Prostate gland (tissue), 2 donors: ENCODE measurements at regions not wholly inside any gene's neighbourhood (a gene's known extent, or its start where the extent isn't known, plus 50 kb on each side); places are given as distances from the start of the nearest gene placed in this dataset.

Source experiments
- DNase-seq: peaks from one replicate; pipeline ENCODE4 v3.0.0-alpha.2; 2019; ENCODE audit warnings: low spot score
- H3K27ac ChIP-seq, 2 donors: fragments of 200-600 bp; sonication (generic); 2 replicates each; pipeline ENCODE4 v1.5.1; 2017 to 2019
- H3K27me3 ChIP-seq: fragments of 200-600 bp; sonication (generic); replicated peaks from 2 replicates; pipeline ENCODE4 v1.5.1; 2019; ENCODE audit not compliant: insufficient read depth
- H3K36me3 ChIP-seq, 2 donors: fragments of 200-600 bp; sonication (generic); 1 replicate in 1 of 2; 2 replicates in 1 of 2; pipeline versions ENCODE4 v1.5.1 to v1.8.1; 2017 to 2019
- H3K4me1 ChIP-seq: fragments of 200-600 bp; sonication (generic); replicated peaks from 2 replicates; pipeline ENCODE4 v1.5.1; 2019
- H3K4me3 ChIP-seq, 2 donors: fragments of 200-600 bp; sonication (generic); 2 replicates each; pipeline ENCODE4 v1.5.1; 2017 to 2019
- H3K9me3 ChIP-seq: fragments of 200-600 bp; sonication (generic); 2 replicates; pipeline ENCODE4 v1.5.1; 2017
- POLR2A ChIP-seq: fragments of 450-650 bp; IDR thresholded peaks from one replicate; pipeline ENCODE4 v1.6.1; 2016; ENCODE audit warnings: antibody characterized with exemption, mild to moderate bottlenecking
- POLR2AphosphoS5 ChIP-seq: sonication (generic); formaldehyde crosslinking; IDR thresholded peaks from one replicate; pipeline ENCODE4 v1.6.1; 2017; ENCODE audit warnings: antibody characterized with exemption
- WGBS: methylation state at CpG from one replicate; pipeline ENCODE4 v1.1.5; 2018; 5-methylcytosine and 5-hydroxymethylcytosine counted together
- intact Hi-C: fragments of 100-400 bp; cut with DNase I; formaldehyde crosslinking; loops from one replicate; pipeline ENCODE4 v1.14.2; 2022
- TF ChIP-seq, protein P1 (sequence below), 4 experiments: fragments of 200-600 bp in 2 of 4; fragments of 450-650 bp in 2 of 4; sonication (generic) in 2 of 4; IDR thresholded peaks; 1 replicate in 3 of 4; 2 replicates in 1 of 4; pipeline ENCODE4 v1.5.1; 2016 to 2019; ENCODE audit warnings: antibody characterized with exemption in 4 of 4, mild to moderate bottlenecking in 2 of 4, moderate library complexity in 2 of 4

DNA sequence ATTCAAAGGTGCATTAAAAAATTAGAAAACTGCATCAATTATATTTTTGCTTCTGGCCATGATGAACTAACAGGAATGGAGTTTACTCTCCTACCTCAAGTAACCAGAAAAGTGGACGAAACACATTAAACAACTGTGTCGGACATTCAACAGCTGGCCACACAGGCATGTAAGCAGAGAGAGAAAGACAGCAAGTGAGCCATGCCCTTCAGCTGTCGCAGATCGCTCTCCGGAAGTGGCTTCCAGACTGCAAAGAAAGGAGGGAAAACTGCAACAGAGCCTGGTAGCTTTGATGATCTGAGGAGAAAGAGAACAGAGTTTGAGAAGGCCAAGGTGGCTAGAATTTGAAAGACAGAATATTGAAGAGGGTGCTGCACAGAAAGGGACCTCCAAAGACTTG is 557.2 kb downstream of the MATN1 start:
- Histone ChIP-seq H3K36me3 (no peaks in the 10 kb centered on the region), H3K4me1 (no peaks in the 10 kb centered on the region), H3K27me3 (no peaks in the 10 kb centered on the region), H3K27ac (no peak overlapping the region), H3K4me3 (no peak overlapping the region), H3K9me3 (no peaks in the 10 kb centered on the region)
- intact Hi-C loops = no loop called here
- DNase-seq = no peak
- no peak for TF ChIP-seq POLR2A
- no peak for TF ChIP-seq POLR2AphosphoS5
- TF ChIP-seq, protein P1, sequence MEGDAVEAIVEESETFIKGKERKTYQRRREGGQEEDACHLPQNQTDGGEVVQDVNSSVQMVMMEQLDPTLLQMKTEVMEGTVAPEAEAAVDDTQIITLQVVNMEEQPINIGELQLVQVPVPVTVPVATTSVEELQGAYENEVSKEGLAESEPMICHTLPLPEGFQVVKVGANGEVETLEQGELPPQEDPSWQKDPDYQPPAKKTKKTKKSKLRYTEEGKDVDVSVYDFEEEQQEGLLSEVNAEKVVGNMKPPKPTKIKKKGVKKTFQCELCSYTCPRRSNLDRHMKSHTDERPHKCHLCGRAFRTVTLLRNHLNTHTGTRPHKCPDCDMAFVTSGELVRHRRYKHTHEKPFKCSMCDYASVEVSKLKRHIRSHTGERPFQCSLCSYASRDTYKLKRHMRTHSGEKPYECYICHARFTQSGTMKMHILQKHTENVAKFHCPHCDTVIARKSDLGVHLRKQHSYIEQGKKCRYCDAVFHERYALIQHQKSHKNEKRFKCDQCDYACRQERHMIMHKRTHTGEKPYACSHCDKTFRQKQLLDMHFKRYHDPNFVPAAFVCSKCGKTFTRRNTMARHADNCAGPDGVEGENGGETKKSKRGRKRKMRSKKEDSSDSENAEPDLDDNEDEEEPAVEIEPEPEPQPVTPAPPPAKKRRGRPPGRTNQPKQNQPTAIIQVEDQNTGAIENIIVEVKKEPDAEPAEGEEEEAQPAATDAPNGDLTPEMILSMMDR (IDR thresholded peaks at IDR 0.05) = no peak
- WGBS = 63% methylated on average over 5 of the region's 5 CpGs

DNA sequence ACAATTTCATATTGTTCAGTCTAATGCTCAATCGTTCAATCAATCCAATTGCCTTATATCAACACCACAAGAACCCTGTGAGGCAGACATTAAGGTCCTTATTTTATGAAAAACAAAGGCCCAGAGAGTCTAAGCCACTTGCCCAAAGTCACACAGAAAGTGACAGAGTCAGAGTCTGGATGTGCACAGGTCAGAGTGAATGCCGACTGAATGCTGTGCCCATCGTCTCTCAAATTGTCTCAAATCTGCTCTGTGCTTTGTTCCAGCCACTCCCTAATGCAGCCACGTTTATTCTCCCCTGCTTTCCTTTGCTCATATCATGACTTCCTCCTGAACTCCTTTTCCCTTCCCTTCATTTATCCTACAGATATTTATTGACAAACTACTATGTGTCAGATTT is 558.3 kb downstream of the MATN1 start:
- Histone ChIP-seq H3K4me1 (no peaks in the 10 kb centered on the region), H3K36me3 (no peaks in the 10 kb centered on the region), H3K27me3 (no peaks in the 10 kb centered on the region), H3K4me3 (no peak overlapping the region), H3K9me3 (no peaks in the 10 kb centered on the region), H3K27ac (no peak overlapping the region)
- no peak for DNase-seq
- 51% methylated on average over 4 of the region's 4 CpGs for WGBS
- TF ChIP-seq POLR2A (no peak), POLR2AphosphoS5 (no peak)
- TF ChIP-seq, protein P1 (IDR thresholded peaks at IDR 0.05) = no peak
- intact Hi-C loops = no loop called here

DNA sequence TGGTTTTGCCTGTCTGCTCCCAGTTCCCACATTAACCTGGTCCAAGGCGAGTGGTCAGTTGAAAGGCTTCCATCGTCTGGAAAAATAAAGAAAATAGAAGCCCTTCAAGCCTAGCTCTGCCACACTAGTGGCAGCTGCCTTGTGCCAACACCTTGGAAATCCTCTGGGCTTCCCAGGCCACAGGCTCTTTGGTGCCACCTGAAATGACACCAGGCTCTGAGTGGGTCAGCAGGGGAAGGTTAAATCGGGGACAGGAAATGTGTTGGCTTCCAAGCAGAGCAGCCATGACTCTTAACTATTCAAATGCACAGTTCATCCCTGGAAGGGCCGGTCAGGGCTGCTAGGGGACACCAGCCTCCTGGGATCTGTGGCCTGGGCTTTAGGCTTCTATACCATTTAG is 558.7 kb downstream of the MATN1 start:
- TF ChIP-seq, protein P1 (IDR thresholded peaks at IDR 0.05) = no peak
- no peak for TF ChIP-seq POLR2A
- DNase-seq = no peak
- intact Hi-C loops = no loop called here
- Histone ChIP-seq H3K27me3 (no peaks in the 10 kb centered on the region), H3K27ac (no peak overlapping the region), H3K4me3 (no peak overlapping the region), H3K9me3 (no peaks in the 10 kb centered on the region), H3K4me1 (no peaks in the 10 kb centered on the region), H3K36me3 (no peaks in the 10 kb centered on the region)
- 70% methylated on average over 4 of the region's 4 CpGs for WGBS

DNA sequence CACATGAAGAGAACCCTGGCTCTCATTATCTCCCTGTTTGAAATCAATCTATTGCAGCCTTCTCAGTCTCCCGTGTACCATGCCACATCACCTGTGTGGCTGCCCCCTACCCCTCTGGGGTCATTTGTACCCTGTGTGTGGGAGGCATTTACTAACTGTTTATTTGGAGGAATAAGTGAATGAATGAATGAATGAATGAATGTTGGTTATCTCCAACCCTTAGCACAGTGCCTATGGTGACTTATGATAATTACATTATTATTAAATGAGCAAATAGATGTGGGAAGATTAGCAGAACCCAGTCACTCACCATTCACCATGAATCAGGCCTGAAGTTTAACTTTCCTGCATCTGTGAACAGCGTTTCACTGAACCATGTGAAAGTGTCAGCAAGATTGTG is 560.8 kb downstream of the MATN1 start:
- no peak for DNase-seq
- Histone ChIP-seq H3K9me3 (no peaks in the 10 kb centered on the region), H3K27ac (no peak overlapping the region), H3K27me3 (no peaks in the 10 kb centered on the region), H3K36me3 (no peaks in the 10 kb centered on the region), H3K4me3 (no peak overlapping the region), H3K4me1 (no peaks in the 10 kb centered on the region)
- intact Hi-C loops = no loop called here
- TF ChIP-seq POLR2AphosphoS5 = no peak
- TF ChIP-seq, protein P1 (IDR thresholded peaks at IDR 0.05) = no peak
- TF ChIP-seq POLR2A = no peak
- WGBS = 79% methylated on average over 2 of the region's 2 CpGs

DNA sequence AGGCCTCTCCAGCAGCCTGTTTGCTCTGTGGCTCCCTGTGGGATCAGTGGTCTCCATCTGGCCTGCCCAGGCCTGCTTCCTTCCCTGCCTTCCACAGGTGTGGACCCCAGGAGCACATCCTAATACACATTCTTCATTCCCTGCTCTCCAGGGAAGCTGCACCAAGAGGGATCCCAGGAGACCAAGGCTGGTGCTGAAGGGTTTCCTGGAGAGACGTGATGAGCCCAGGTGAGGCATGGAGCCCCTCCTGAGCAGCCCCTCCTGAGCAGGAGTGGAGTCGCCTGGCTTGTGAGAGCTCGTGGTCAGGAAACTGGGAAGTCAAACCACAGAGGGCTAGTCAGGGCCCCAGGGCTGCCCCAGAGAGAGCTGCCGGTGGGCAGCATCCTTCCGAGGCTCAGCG is 561.4 kb downstream of the MATN1 start:
- no peak for DNase-seq
- Histone ChIP-seq H3K9me3 (no peaks in the 10 kb centered on the region), H3K36me3 (no peaks in the 10 kb centered on the region), H3K27ac (no peak overlapping the region), H3K4me3 (no peak overlapping the region), H3K27me3 (no peaks in the 10 kb centered on the region), H3K4me1 (no peaks in the 10 kb centered on the region)
- intact Hi-C loops = no loop called here
- TF ChIP-seq POLR2AphosphoS5 (no peak), POLR2A (no peak)
- TF ChIP-seq, protein P1 (IDR thresholded peaks at IDR 0.05) = no peak
- 69% methylated on average over 6 of the region's 6 CpGs for WGBS
